HG03039 (cell line): ENCODE measurements at regions not wholly inside any gene's neighbourhood (a gene's known extent, or its start where the extent isn't known, plus 50 kb on each side); places are given as distances from the start of the nearest gene placed in this dataset.

ENCODE experiments used
- ATAC-seq: cut with Tn5 transposase; IDR thresholded peaks from one replicate; pipeline ENCODE4 v1.9.1; 2021; ENCODE audit warnings: mild to moderate bottlenecking, moderate library complexity; ENCODE audit not compliant: unreplicated experiment

DNA sequence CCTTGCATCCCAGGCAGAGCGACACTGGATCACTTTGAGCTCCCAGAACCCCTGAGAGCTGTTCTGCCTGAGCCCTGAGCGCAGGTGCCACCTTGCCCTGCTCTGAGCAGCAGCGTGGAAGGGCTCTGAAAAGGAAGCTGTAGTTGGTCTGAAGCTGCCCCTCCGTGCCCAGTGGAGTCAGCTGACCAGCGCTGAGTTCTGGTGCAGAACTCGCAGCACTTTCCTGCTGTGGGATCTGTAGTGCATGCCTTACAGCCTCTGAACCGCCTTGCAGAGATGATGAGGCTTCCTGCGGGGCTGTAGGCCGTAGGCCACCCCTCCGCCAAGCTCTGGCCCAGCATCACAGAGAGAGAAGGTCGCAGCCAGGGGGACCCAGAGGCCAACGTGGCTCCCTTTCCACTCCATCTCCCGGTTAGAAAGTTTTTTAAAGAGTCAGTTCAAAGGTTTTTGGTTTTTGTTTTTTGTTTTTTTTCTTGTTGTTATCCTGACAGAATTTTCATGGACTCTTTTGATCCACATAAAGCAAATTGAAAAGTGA is 158.3 kb upstream of the CST7 start:
- ATAC-seq, result no peak

DNA sequence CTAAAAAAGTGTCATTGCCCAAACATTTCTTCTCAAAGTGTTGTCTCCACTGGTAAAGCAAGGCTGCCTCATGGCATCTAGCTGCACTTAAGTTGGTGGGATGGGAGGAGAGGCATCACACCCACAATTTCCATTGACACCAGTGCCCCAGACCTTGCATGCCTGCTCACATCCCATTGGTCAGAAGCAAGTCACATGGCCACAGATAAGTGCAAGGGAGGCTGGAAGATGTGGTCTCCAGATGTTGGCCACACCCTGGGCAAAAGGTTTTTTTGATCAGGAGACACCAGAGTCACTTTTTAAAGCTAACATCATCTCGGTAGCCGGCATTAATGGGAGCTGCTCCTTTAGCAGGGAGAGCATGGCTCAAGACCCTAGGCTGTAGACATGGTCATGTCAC is 157.1 kb upstream of the CST7 start:
- ATAC-seq, result no peak

DNA sequence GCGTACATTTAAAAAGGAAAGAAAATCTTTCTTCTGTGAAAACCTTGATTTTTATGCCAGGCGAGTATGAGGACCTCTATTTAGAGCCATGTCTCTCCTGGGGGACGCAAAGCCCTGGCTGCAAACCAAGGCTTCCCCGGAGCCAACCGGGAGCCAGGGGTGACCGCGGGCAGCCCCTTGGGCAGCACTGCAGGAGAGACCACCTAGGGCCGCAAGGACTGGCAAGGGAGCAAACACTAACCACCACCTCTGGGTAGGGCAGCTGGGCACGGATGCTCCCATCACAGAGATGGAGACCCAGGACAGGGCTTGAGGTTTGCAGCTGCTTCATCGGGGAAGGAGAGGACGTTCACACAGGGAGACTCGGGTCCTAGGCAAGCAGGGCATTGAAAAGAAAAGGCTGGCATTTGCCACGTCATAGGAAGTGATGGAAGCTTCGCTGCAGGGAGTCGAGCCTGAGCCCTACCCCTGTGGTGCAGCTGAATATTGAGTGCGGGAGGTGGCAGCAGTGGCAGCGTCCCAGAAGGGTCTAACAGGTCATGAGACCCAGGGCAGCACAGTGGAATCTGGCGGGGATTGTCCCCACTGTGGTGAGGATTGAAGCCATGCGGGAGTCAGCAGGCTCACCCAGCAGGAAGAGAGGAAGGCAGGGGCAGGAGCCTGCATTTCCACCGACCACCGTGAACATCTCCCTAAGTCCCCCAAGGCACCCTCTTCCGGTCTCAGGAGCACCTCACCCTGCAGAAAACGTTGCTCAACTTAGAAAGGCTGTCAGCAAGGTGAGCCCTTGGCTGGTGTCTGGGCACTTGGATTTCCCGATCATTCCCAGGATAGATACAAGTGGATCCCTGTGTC is 156.2 kb upstream of the CST7 start:
- no peak for ATAC-seq

DNA sequence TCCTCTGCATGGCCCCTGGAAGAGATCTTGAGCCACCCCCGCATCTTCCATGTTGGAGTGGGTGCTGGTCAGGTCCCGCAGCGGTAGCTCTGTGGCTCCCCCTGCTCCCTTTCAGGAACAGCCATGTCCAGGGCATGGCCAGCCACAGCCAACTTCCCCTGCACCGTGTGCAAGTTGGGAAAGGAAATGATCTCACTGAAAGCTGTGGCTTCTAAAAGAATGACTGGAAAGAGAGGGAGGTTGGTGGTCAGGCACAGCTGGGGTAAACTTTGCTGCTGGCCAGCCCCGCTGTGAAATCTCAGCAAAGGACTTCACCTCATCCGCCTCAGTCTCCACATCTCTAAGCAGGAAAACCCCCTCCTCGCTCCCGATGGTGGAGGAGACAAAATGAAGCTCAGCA is 153.6 kb upstream of the CST7 start:
- ATAC-seq, result no peak

DNA sequence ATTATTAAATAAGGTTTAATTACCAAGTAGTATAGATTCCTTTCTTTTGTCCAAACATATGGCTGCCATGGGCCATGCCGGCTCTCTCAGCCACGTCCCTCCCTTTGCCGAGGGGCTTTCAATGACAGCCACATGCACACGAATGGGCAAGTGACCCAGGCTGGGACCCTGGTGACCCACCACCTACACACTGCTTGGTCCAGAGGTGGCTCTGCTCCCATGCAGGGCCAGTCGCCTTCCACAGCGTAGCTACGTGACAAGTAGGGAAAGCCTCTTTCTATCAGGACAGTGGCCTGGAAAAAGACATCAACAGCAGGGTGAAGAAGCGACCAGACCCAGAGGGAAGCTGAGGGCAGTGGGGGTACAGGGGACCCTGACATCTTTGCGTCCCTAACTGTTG is 152.8 kb upstream of the CST7 start:
- ATAC-seq, result no peak

DNA sequence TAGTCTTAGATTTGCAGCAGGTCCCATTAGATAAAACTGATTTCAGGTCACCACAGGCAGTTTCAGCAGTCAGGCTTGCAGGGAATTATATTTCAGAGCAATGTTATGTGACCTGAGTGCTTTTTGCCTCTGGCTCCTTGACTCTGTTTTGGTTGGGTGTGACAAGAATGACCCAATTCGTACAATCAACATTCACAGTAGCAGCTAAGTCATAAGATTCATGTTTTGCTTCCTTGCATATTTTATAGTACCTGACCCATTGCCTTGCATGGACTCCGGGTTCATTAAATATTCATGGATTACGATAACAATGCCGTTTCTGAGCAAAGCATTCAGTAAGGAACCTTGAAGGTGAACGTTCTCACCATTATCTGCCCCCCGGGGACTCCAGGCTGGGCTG is 152.0 kb upstream of the CST7 start:
- no peak for ATAC-seq

DNA sequence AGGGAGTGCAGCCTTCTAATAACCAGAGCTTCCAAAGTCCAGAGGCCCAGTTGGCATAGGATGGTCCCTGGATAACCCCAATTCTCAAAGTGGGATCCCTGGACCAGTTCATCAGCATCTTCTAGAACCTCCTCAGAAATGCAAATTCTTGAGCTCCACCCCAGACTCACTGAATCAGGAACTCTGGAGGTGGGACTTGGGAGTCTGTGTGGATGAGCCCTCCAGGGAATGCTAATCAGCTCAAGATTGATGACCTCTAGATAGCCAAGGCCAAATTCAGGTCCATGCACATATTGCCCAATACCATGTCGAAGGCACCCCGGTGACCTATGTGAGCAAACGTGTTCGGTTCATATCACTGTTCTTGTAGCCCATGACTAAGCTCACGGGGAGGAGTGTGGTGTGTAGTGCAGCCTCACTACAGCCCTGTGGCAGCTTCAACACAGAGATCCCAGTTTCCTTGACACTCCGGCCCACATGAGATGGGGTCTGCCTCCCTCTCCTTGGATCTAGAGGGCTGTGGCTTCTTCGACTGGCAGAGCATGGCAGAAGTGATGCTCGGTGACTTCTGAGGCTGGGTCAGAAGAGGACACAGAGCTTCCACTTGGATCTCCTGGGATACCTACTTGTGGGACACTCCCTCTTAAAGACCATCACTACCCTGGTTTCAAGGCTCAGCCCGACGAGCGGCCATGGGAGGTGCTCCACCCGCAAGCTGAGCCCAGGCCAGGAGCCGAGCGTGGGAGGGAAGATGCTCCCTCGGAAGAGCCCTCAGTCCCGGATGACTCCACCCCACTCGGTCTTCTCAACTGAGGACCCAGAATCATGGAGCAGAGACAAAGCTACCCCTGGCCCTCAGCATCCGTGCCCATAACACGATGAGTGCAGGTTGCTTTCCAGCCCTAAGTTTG is 151.1 kb upstream of the CST7 start:
- no peak for ATAC-seq

DNA sequence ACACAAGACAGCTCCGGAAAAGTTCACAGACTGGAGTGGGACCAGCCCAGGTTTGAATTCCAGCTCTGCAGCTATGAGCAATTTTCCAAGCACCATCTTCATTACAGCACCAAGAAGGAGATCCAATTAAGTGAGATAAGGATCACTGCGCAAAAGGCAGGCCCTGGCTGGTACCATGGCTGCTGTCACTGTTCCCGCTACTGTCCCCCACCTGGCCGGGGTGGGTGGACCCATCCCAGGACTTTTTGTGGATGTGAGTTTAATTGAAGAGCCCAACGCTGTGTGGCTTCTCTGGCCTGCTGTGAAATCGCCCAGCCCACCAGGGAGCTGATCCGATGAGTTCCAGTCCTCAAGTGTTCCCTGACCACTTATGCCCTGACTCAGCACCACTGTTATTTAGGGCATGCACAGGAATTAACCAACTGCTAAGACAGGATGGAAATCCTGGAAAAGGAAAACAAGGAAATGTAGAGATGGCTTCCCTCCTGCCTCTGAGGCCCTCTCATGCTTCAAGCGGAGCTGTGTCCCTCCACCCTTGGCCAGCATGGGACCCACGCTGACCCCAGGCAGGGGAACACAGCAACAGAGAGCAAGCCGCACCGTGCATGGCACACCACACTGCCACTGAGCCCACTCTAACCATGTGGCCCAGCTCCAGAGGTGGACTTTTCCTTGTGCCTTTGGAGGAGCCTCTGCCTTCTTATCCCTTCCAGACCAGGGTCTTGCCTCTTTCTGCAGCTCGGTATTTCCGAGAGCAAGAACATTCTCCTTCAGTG is 150.0 kb upstream of the CST7 start:
- no peak for ATAC-seq

DNA sequence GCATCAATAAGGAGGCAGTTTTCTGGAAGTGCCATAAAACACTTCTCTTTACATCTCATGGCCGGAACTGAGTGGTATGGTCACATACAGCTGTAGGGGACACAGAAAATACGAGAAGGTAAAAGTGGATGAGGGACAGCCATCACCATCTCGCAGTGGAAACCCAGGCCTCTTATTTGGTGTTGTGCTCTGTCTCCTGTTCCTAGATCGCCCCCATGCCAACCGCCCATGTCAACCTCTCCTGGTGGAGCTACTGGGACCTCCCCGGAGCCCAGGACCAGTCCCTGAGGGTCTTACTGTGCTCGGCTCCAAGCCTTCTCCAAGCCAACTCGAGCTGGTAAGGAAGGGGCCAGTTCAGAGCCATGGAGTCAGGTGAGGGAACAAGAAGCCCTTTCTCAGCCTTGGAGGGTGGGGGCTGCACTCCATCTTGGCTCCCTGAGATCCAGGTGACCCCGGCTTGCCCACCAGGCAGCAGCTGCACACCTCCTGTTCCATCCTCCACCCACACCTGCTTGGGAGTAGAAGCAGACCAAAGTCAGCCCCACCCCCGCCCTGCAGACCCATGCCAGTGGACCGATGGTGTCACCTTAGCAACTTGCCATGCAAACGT is 149.0 kb upstream of the CST7 start:
- no peak for ATAC-seq

DNA sequence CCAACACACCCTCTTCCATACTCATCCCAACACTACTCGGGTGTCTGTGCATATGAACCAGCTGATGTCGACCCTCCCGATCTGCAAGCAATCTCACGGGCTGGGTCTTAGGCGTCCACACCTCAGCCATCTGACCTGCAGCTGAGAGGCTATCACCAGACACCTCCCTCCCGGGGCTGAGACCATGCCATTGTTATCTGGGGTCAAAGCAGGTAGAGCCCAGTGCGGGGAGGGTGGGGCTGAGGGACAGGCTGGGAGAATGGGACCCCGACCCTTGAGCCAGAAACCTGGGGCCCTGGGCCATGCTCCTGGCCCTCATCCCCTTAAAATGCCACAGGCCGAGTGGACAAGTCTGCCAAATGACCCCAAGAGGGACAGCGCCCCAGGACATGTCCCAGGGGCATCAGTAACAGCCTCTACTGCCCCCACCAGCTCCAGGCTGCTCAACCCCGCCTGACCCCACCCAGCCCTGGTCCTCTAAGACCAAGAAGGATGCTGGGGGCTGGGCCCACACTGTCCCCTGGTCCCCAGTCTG is 146.7 kb upstream of the CST7 start:
- no peak for ATAC-seq

DNA sequence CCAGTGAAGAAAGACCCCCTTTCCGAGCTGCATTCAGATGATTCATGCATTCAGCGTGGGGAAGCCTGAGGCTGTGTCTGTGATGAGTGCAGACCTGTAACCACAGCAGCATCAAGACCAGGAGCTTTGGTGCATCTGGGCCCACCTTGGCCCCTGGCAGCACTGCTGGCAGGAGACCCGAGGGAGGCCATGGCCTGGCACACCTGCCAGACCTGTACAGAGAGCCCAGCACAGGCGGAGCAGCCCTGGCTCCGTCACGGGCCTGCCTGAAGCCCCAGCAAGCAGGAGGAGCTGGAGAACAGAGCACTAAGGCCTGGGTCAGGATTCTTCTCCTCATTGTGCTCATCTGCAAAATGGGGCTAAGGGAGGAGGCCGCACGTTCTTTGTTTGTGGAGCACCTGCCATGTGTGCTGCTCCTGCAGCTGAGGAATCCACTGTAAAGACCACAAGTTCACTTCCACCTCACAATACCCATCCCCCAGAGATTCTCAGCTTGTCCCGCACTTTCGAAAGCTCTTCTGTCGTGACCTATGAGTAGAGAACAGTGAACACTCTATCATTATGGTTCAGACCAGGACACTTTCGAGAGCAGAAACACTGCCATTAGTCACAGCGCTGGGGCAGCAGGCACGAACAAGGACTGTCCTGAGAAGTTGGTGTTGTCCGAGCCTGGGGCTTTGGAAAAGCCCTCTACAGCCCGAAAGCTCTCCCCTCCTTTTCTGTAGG is 144.4 kb upstream of the CST7 start:
- ATAC-seq, result no peak

DNA sequence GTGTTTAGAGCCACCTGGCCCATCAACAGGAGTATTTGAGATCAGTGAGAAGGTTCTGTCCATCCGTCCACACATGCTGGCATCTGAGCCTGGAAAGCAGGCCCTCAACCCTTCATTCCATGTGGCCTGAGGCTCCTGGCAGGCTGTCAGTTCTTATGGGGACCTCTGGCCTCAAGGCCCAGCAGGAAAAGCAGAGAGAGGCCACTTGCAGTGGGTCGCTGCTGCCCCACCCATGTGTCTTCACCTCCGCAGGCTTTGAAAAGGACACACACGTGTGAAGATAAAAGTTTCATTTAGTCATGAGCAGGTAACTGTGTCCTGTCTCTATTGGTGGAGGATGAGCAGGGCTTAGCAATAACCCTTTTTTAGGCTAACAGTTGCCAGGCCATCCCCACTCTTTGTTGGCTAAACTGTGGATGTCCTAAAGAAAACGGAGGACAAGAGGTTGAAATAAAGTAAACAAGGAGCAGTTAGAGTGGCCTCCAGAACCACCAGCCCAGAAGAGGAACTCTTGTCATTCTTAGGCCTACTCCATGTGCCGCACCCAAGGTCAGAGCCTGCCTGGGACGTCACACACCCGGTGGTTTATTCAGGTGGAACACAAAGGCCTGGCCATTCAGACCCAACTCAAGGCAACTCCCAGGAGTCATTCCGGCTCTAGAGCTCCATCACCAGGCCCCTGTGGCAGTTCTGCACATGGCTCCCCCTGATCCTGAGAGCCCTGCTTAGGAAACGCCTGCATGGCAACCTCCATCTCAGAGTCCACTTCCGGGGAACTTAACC is 143.4 kb upstream of the CST7 start:
- ATAC-seq, result no peak

DNA sequence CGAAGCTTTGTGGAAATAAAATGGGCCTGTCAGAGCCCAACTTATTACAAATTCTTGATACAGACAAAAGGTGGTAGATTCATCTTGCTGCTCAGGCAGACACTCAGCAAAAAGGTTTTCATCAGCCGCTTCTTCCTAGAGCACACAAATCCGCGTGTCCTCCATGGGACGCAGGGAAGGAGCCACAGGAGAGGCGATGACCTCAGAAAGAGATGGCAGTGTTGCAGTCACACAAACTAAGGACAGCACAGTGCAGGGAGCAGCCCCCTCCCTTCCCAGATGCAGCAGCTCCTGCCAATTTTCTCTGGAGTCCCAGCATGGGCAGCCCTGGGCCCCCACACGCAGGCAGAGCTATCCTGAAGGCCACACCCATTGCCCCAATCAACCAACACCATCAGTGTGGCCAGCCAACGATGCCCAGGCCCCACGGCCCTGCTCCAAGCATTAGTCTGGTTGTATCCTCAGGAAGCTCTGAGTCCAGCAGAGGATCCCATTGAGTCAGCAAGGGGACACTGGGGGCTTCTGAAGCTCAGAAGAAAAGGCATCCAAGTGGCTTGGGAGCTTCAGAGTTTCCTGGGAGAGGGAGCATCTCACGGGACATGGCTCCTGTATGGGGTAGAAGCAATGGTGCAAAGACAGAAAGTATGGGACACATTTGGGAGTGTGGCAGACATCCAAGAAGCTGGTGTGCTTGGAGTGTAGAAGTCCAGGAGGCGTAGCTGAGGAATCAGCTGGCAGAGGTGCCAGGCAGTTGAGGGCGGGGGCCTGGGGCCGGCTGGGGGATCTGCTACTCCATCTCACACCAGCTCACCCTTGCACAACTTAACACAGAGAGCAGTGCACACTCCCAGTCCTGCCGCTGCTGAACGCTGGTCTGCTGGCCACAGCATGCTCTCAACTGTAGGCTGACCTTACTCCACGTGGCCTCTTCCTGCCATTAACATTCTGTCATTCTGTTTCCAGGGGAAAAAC is 142.1 kb upstream of the CST7 start:
- ATAC-seq, result no peak

DNA sequence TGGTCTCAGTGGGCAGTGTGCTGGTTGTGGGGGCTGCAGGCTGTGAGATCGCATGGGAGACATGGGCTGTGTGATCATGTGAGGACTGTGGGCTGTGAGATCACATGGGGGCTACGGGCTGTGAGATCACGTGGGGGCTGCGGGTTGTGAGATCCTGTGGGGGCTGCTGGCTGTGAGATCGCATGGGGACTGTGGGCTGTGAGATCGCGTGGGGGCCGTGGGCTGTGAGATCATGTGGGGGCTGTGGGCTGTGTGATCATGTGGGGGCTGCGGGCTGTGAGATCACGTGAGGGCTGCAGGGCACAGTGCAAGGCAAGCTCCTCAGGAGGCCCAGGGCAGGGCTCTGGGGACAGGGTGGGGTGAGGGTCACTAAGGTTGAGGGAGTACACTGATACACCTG is 140.5 kb upstream of the CST7 start:
- no peak for ATAC-seq

DNA sequence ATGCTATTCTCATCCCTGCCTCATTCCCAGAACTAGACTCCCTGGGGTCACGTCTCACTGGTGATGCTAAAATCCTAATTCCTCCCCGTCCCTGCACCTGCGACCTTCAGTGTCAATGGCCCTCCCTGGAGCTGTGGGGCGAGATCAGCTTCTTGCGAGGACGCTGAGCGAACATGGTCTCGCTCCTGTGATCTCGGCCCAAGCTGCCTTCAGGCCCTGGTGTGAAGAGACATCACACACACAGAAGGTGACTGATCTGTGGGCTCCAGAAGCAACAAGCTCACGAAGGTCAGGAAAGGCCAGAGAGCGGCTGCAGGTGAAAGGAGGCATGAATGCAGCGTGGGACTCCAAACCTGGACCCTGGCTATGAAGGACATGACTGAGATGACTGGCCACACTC is 139.5 kb upstream of the CST7 start:
- ATAC-seq, result no peak

DNA sequence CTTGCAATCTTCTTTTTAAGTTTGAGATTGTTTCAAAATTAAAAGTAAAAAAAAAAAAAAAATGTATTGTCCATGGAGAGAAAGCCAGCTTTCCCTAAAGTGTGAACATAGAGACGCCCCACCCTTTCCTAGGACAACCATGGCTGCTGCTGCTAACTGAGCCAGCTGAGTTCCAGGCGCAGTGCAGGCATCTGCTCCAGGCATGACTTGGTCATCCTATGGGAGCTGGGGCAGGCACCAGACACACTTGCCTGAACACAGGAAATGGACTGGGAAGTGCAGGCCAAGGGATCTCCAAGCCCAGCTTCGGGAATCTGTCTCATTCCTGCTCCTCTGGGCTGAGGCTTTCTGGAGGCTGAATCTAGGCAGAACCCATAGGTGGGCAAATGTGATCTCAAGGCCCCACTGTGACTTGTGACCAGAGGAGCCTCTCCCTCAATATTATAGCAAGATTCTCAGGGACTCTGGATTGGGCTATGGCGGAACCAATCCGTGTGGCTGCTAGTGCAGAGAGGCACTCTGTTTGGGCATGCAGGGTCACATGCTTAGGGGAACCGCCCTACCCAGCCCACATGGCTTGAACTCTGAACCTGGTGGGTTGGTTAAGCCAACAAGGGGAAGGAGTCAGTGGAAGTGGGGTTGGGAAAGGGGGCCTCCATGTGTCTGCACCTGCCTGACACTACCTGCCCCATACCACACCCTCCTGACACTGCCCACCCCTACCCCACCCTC is 138.2 kb upstream of the CST7 start:
- no peak for ATAC-seq

DNA sequence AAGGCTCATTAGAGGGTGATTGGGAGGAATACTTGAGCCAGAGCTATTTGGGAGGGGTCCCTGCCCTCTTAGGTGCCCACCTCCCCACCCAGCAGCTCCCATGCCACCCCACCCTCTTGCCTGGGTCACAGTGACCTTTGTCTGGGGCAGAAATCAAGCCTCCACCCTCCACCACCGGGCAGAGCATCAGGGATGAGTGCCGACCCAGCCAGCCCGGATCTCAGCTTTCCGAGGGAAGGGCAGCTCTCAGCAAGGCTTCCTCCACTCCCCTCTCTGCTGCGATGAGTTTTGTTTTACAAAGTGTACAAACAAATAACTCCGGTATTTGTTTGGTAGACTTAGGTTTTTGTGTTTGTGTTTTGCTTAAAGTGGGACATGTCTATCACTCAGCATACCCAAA is 136.7 kb upstream of the CST7 start:
- no peak for ATAC-seq
